PC-3 (cell line): ENCODE measurements at regions not wholly inside any gene's neighbourhood (a gene's known extent, or its start where the extent isn't known, plus 50 kb on each side); places are given as distances from the start of the nearest gene placed in this dataset.
"Not testable (repeated sequence)": the region's sequence is repeated elsewhere in the genome, so short reads cannot be mapped to it uniquely, and the experiment has no call there.

ENCODE experiments used
- ATAC-seq: fragments of 200-7000 bp; cut with Tn5 transposase; 2 replicates; pipeline ENCODE4 v1.9.1; 2020; ENCODE audit warnings: mild to moderate bottlenecking, moderate library complexity
- BruUV-seq: library from RNA; stranded (reverse); fragments of 400-500 nt; replicated peaks from 2 replicates; lab custom pipeline; 2021; lab: Mats Ljungman, UMichigan
- CTCF ChIA-PET: fragments of 300-600 bp; sonication (Branson Sonifier 250); formaldehyde crosslinking; loops from one replicate; lab custom pipeline; 2022; ENCODE audit warnings: antibody characterized with exemption; lab: Charles Lee
- POLR2A ChIA-PET: fragments of 300-600 bp; sonication (Branson Sonifier 250); formaldehyde crosslinking; loops from one replicate; lab custom pipeline; 2022; ENCODE audit warnings: antibody characterized with exemption; ENCODE audit not compliant: unreplicated experiment; lab: Charles Lee
- DNase-seq: peaks from one replicate; pipeline ENCODE4 v3.0.0-alpha.2; 2015
- H2AFZ ChIP-seq: fragments of 300-600 bp; sonication (generic); 2 replicates; pipeline ENCODE4 v1.6.0; 2016; ENCODE audit warnings: antibody characterized with exemption, low read length
- H3F3A ChIP-seq: fragments of 300-600 bp; sonication (generic); one replicate; pipeline ENCODE4 v1.6.0; 2017; ENCODE audit warnings: antibody characterized with exemption, low read length, control low read depth, mild to moderate bottlenecking; ENCODE audit not compliant: unreplicated experiment
- H3K27ac ChIP-seq: fragments of 300-600 bp; sonication (generic); 2 replicates; pipeline ENCODE4 v1.5.1; 2016; ENCODE audit warnings: mild to moderate bottlenecking, low read length
- H3K27me3 ChIP-seq: fragments of 300-600 bp; sonication (generic); 2 replicates; pipeline ENCODE4 v1.6.1; 2016; ENCODE audit warnings: low read length, mixed read lengths
- H3K36me3 ChIP-seq: fragments of 300-600 bp; sonication (generic); 2 replicates; pipeline ENCODE4 v1.6.1; 2016; ENCODE audit warnings: low read depth, mixed run types, low read length, mixed read lengths
- H3K4me1 ChIP-seq: fragments of 300-600 bp; sonication (generic); 2 replicates; pipeline ENCODE4 v1.5.1; 2016; ENCODE audit warnings: low read length; ENCODE audit not compliant: insufficient read depth
- H3K4me2 ChIP-seq: fragments of 300-600 bp; sonication (generic); 2 replicates; pipeline ENCODE4 v1.6.0; 2016; ENCODE audit warnings: low read length
- H3K4me3 ChIP-seq: fragments of 300-600 bp; sonication (generic); 2 replicates; pipeline ENCODE4 v1.5.1; 2016; ENCODE audit warnings: mild to moderate bottlenecking, low read length, mixed read lengths
- H3K79me2 ChIP-seq: fragments of 300-600 bp; sonication (generic); 2 replicates; pipeline ENCODE4 v1.6.1; 2017; ENCODE audit warnings: low read length, mixed read lengths
- H3K9ac ChIP-seq: fragments of 300-600 bp; sonication (generic); 2 replicates; pipeline ENCODE4 v1.6.0; 2016; ENCODE audit warnings: mild to moderate bottlenecking, low read length
- H3K9me2 ChIP-seq: fragments of 300-600 bp; sonication (generic); replicated peaks from 2 replicates; pipeline ENCODE4 v1.6.1; 2016; ENCODE audit warnings: mixed run types, low read length, mixed read lengths
- H3K9me3 ChIP-seq: fragments of 300-600 bp; sonication (generic); 2 replicates; pipeline ENCODE4 v1.6.1; 2016; ENCODE audit warnings: low read length, mixed read lengths
- H4K20me1 ChIP-seq: fragments of 300-600 bp; sonication (generic); 2 replicates; pipeline ENCODE4 v1.6.1; 2016; ENCODE audit warnings: low read length, mixed read lengths
- EZH2 ChIP-seq: fragments of 300-600 bp; sonication (generic); IDR thresholded peaks from one replicate; pipeline ENCODE4 v1.6.1; 2017; ENCODE audit warnings: antibody characterized with exemption, mild to moderate bottlenecking, low read length; ENCODE audit not compliant: unreplicated experiment
- EZH2phosphoT487 ChIP-seq: fragments of 300-600 bp; sonication (generic); IDR thresholded peaks from 2 replicates; pipeline ENCODE4 v1.6.1; 2018; ENCODE audit warnings: mild to moderate bottlenecking, antibody characterized with exemption, low read length, borderline replicate concordance
- intact Hi-C: fragments of 100-400 bp; cut with micrococcal nuclease; formaldehyde crosslinking; loops from 2 replicates; pipeline ENCODE4 v1.9.0; 2023
- TF ChIP-seq, protein P1 (sequence below): fragments of 300-600 bp; sonication (generic); conservative IDR thresholded peaks from 2 replicates; pipeline ENCODE4 v1.5.1; 2017; ENCODE audit warnings: antibody characterized with exemption, low read depth, mild to moderate bottlenecking, low read length

DNA sequence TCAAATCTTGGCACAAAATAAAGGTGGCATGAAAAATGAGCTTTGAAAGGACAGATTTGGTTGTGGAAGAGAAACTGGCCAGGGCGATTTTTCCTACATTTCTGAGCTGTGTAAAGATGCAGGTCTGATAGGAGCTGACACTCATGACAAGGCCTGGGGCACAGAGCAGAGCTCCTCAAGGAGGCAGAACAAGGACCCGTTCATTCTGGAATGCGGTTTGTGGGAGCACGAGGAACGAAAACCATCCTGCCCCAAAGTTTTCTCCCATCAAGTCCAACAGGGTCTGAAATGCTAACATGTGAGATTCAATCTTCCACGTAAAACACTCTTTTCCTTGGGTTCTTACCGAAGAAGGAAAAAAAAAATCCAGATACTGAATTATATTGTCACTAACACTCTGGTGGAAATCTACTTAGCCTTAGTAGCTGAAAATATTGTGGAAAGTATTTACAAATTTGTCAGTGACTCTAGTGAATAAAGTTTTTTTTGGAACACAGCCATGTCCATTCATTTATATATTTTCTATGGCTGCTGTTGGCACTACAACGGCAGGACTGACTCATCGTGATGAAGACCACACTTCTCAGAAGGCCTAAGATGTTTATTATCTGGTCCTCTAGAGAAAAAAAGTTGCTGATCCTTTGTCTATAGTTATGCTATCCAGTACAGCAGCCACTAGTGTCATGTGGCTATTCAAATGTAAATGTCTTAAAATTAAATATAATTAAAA lies 215.7 kb downstream of the BAMBI start:
- Histone ChIP-seq H3K4me1 (peaks cover 20% of the 10 kb centered on the region), H3K4me3 (no peak overlapping the region), H3F3A (no peaks in the 10 kb centered on the region), H2AFZ (no peak overlapping the region), H3K36me3 (no peaks in the 10 kb centered on the region), H3K27ac (no peak overlapping the region), H3K9me3 (no peaks in the 10 kb centered on the region), H3K9me2 (no peaks in the 10 kb centered on the region), H3K79me2 (no peaks in the 10 kb centered on the region), H3K4me2 (peak overlapping the region; percentile 15; the same call in 1 of the 2 replicates), H3K9ac (no peak overlapping the region), H3K27me3 (no peaks in the 10 kb centered on the region), H4K20me1 (no peaks in the 10 kb centered on the region)
- POLR2A ChIA-PET, result no interaction called here
- DNase-seq, result peak; percentile 68
- no TSS peak for BruUV-seq
- TF ChIP-seq EZH2phosphoT487 (no peak), EZH2 (no peak)
- TF ChIP-seq, protein P1, sequence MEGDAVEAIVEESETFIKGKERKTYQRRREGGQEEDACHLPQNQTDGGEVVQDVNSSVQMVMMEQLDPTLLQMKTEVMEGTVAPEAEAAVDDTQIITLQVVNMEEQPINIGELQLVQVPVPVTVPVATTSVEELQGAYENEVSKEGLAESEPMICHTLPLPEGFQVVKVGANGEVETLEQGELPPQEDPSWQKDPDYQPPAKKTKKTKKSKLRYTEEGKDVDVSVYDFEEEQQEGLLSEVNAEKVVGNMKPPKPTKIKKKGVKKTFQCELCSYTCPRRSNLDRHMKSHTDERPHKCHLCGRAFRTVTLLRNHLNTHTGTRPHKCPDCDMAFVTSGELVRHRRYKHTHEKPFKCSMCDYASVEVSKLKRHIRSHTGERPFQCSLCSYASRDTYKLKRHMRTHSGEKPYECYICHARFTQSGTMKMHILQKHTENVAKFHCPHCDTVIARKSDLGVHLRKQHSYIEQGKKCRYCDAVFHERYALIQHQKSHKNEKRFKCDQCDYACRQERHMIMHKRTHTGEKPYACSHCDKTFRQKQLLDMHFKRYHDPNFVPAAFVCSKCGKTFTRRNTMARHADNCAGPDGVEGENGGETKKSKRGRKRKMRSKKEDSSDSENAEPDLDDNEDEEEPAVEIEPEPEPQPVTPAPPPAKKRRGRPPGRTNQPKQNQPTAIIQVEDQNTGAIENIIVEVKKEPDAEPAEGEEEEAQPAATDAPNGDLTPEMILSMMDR, result no peak
- ATAC-seq, result no peak; the same call in 1 of the 2 replicates
- CTCF ChIA-PET, result no interaction called here
- intact Hi-C loops, result no loop called here

DNA sequence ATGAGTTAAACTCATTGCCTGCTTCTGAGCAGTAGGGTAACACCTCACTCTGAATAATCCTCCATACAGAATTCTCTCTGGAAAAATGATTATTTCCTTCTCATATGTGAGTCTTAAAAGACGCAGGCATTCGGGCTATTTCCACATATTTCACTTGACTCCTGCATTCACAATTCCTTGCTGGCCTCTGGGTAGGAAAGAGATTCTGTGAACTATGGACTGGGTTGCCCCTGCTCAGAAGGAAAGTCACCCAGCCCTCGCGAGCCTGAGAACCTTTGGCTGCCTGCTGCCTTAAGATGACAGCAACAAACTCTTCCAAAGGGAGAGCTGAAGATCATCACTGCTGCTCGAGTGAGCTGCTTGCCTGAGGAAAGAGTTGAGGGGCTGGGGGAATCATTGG lies 216.8 kb downstream of the BAMBI start:
- H3K27me3 ChIP-seq, result no peaks in the 10 kb centered on the region
- ChIA-PET CTCF (no interaction called here), POLR2A (no interaction called here)
- peaks cover 20% of the 10 kb centered on the region for H3K4me1 ChIP-seq
- BruUV-seq, result no TSS peak
- H3F3A ChIP-seq, result no peaks in the 10 kb centered on the region
- H4K20me1 ChIP-seq, result no peaks in the 10 kb centered on the region
- DNase-seq (no peak), ATAC-seq (no peak)
- no peaks in the 10 kb centered on the region for H3K79me2 ChIP-seq
- no peak overlapping the region for H3K9ac ChIP-seq
- no peak overlapping the region for H3K27ac ChIP-seq
- no peaks in the 10 kb centered on the region for H3K36me3 ChIP-seq
- H3K9me3 ChIP-seq, result no peaks in the 10 kb centered on the region
- no peak overlapping the region for H3K4me2 ChIP-seq
- TF ChIP-seq EZH2 (no peak), EZH2phosphoT487 (no peak)
- no peak overlapping the region for H3K4me3 ChIP-seq
- H3K9me2 ChIP-seq, result no peaks in the 10 kb centered on the region
- intact Hi-C loops, result no loop called here
- no peak overlapping the region for H2AFZ ChIP-seq

DNA sequence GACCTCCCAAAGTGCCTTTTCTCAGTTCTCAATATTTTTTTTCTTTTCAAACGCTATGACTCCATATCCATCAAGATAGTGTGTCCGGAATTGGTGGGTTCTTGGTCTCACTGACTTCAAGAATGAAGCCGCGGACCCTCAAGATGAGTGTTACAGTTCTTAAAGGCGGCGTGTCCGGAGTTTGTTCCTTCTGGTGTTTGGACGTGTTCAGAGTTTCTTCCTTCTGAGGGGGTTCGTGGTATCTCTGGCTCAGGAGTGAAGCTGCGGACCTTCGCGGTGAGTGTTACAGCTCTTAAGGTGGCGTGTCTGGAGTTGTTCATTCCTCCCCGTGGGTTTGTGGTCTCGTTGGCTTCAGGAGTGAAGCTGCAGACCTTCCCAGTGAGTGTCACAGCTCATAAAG lies 218.3 kb downstream of the BAMBI start:
- intact Hi-C loops, H3K9ac ChIP-seq, ATAC-seq, H4K20me1 ChIP-seq, H3K9me3 ChIP-seq, H3F3A ChIP-seq, BruUV-seq, H3K9me2 ChIP-seq, H2AFZ ChIP-seq, H3K4me3 ChIP-seq, H3K27me3 ChIP-seq, CTCF ChIA-PET, H3K79me2 ChIP-seq, POLR2A ChIA-PET, H3K4me2 ChIP-seq, H3K27ac ChIP-seq, DNase-seq, H3K36me3 ChIP-seq: not testable (repeated sequence)
- H3K4me1 ChIP-seq, result peaks cover 19% of the 10 kb centered on the region

DNA sequence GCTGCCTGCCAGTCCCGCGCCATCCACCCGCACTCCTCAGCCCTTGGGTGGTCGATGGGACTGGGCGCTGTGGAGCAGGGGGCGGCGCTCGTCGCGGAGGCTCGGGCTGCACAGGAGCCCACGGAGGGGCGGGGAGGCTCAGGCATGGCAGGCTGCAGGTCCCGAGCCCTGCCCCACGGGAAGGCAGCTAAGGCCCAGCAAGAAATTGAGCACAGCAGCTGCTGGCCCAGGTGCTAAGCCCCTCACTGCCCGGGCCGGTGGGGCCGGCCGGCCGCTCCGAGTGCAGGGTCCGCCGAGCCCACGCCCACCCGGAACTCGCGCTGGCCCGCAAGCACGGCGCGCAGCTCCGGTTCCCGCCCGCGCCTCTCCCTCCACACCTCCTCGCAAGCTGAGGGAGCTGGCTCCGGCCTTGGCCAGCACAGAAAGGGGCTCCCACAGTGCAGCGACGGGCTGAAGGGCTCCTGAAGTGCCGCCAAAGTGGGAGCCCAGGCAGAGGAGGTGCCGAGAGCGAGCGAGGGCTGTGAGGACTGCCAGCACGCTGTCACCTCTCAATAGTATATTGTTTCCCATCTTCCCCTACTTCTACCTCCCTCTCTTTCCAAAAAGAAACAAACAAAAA lies 219.6 kb downstream of the BAMBI start:
- H3K27ac ChIP-seq, H3K36me3 ChIP-seq, H3K79me2 ChIP-seq, H4K20me1 ChIP-seq, H3K9me2 ChIP-seq, H3K27me3 ChIP-seq, intact Hi-C loops, DNase-seq, H3K9ac ChIP-seq, CTCF ChIA-PET, H2AFZ ChIP-seq, BruUV-seq, H3K4me2 ChIP-seq, H3K9me3 ChIP-seq, POLR2A ChIA-PET, H3K4me3 ChIP-seq, H3F3A ChIP-seq, ATAC-seq: not testable (repeated sequence)
- H3K4me1 ChIP-seq, result peaks cover 15% of the 10 kb centered on the region
